ENCODE measurements at regions not wholly inside any gene's neighbourhood (a gene's known extent, or its start where the extent isn't known, plus 50 kb on each side); places are given as distances from the start of the nearest gene placed in this dataset.

- no peak overlapping the region for H3K27ac ChIP-seq
- no peaks in the 10 kb centered on the region for H3K36me3 ChIP-seq
- TF ChIP-seq, protein P1, sequence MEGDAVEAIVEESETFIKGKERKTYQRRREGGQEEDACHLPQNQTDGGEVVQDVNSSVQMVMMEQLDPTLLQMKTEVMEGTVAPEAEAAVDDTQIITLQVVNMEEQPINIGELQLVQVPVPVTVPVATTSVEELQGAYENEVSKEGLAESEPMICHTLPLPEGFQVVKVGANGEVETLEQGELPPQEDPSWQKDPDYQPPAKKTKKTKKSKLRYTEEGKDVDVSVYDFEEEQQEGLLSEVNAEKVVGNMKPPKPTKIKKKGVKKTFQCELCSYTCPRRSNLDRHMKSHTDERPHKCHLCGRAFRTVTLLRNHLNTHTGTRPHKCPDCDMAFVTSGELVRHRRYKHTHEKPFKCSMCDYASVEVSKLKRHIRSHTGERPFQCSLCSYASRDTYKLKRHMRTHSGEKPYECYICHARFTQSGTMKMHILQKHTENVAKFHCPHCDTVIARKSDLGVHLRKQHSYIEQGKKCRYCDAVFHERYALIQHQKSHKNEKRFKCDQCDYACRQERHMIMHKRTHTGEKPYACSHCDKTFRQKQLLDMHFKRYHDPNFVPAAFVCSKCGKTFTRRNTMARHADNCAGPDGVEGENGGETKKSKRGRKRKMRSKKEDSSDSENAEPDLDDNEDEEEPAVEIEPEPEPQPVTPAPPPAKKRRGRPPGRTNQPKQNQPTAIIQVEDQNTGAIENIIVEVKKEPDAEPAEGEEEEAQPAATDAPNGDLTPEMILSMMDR (IDR thresholded peaks at IDR 0.05) = no peak
- TF ChIP-seq POLR2AphosphoS5 (IDR thresholded peaks at IDR 0.05) = no peak
- no peak for TF ChIP-seq POLR2A (IDR thresholded peaks at IDR 0.05)
- no peak for TF ChIP-seq EP300 (IDR thresholded peaks at IDR 0.05; ENCODE audit: low read depth)
- DNase-seq = no peak
- 50 to 64% methylated on average over 1 to 2 of the region's 2 CpGs for WGBS, 2 donors (ENCODE audit: low coverage in 1 of 2)
- H3K27me3 ChIP-seq = no peaks in the 10 kb centered on the region
- intact Hi-C loops (cut with DNase I; ENCODE audit: low total_unique reads) = no loop called here
- in situ Hi-C loops (cut with MboI; ENCODE audit: low pct_ligation_motif_present in 1 of 4, low pct_unique_long_range_greater_than_20kb in 1 of 4, low sequenced_read_pairs in 3 of 4) = no loop called here
- no peak overlapping the region for H3K4me3 ChIP-seq
- no peaks in the 10 kb centered on the region for H3K4me1 ChIP-seq
- H3K9me3 ChIP-seq = no peaks in the 10 kb centered on the region
Measured at GRCh38 chrX:87895421-87895820, 377.8 kb downstream of the KLHL4 start.

- no peaks in the 10 kb centered on the region for H3K27me3 ChIP-seq
- in situ Hi-C loops (cut with MboI; ENCODE audit: low pct_ligation_motif_present in 1 of 4, low pct_unique_long_range_greater_than_20kb in 1 of 4, low sequenced_read_pairs in 3 of 4) (no loop called here), intact Hi-C loops (cut with DNase I; ENCODE audit: low total_unique reads) (no loop called here)
- no peak for DNase-seq
- H3K9me3 ChIP-seq = no peaks in the 10 kb centered on the region
- no peaks in the 10 kb centered on the region for H3K4me1 ChIP-seq
- no peak overlapping the region for H3K27ac ChIP-seq
- WGBS, 2 donors (ENCODE audit: low coverage in 1 of 2) = 36% methylated on average over 1 of the region's 1 CpG; no CpG with 5 or more reads in 1 of the 2 donors
- H3K36me3 ChIP-seq = no peaks in the 10 kb centered on the region
- no peak overlapping the region for H3K4me3 ChIP-seq
- TF ChIP-seq EP300 (IDR thresholded peaks at IDR 0.05; ENCODE audit: low read depth) (no peak), POLR2AphosphoS5 (IDR thresholded peaks at IDR 0.05) (no peak), POLR2A (IDR thresholded peaks at IDR 0.05) (no peak)
- TF ChIP-seq, protein P1 (IDR thresholded peaks at IDR 0.05) = no peak
Measured at GRCh38 chrX:87896057-87896456, 378.5 kb downstream of the KLHL4 start.

- DNase-seq = no peak
- Histone ChIP-seq H3K4me3 (no peak overlapping the region), H3K4me1 (no peaks in the 10 kb centered on the region), H3K27me3 (no peaks in the 10 kb centered on the region), H3K27ac (no peak overlapping the region), H3K9me3 (no peaks in the 10 kb centered on the region), H3K36me3 (no peaks in the 10 kb centered on the region)
- 67% methylated on average over 8 of the region's 8 CpGs; no CpG with 5 or more reads in 1 of the 2 donors for WGBS, 2 donors (ENCODE audit: low coverage in 1 of 2)
- in situ Hi-C loops (cut with MboI; ENCODE audit: low pct_ligation_motif_present in 1 of 4, low pct_unique_long_range_greater_than_20kb in 1 of 4, low sequenced_read_pairs in 3 of 4) = no loop called here
- TF ChIP-seq EP300 (IDR thresholded peaks at IDR 0.05; ENCODE audit: low read depth) (no peak), POLR2AphosphoS5 (IDR thresholded peaks at IDR 0.05) (no peak), POLR2A (IDR thresholded peaks at IDR 0.05) (no peak)
- TF ChIP-seq, protein P1 (IDR thresholded peaks at IDR 0.05) = no peak
- intact Hi-C loops (cut with DNase I; ENCODE audit: low total_unique reads) = no loop called here
Measured at GRCh38 chrX:87900320-87900908, 382.8 kb downstream of the KLHL4 start.

GRCh38 chrX:87901060-87901459 is 383.5 kb downstream of the KLHL4 start:
- Histone ChIP-seq H3K36me3 (no peaks in the 10 kb centered on the region), H3K27ac (no peak overlapping the region), H3K4me1 (no peaks in the 10 kb centered on the region), H3K9me3 (no peaks in the 10 kb centered on the region), H3K4me3 (no peak overlapping the region), H3K27me3 (no peaks in the 10 kb centered on the region)
- no peak for DNase-seq
- in situ Hi-C loops (cut with MboI; ENCODE audit: low pct_ligation_motif_present in 1 of 4, low pct_unique_long_range_greater_than_20kb in 1 of 4, low sequenced_read_pairs in 3 of 4) = no loop called here
- 37 to 40% methylated on average over 1 to 3 of the region's 3 CpGs for WGBS, 2 donors (ENCODE audit: low coverage in 1 of 2)
- TF ChIP-seq POLR2A (IDR thresholded peaks at IDR 0.05) = no peak
- TF ChIP-seq, protein P1 (IDR thresholded peaks at IDR 0.05) = no peak
- no peak for TF ChIP-seq POLR2AphosphoS5 (IDR thresholded peaks at IDR 0.05)
- TF ChIP-seq EP300 (IDR thresholded peaks at IDR 0.05; ENCODE audit: low read depth) = no peak
- intact Hi-C loops (cut with DNase I; ENCODE audit: low total_unique reads) = no loop called here
